H9 (cell line): ENCODE measurements at regions not wholly inside any gene's neighbourhood (a gene's known extent, or its start where the extent isn't known, plus 50 kb on each side); places are given as distances from the start of the nearest gene placed in this dataset.

Experiments used
- DNase-seq: peaks from one replicate; pipeline ENCODE4 v3.0.0-alpha.2; 2017
- H2AFZ ChIP-seq: one replicate; pipeline ENCODE4 v1.6.1; 2013; ENCODE audit warnings: mild to moderate bottlenecking, low read length, control low read depth, moderate library complexity
- H2AK5ac ChIP-seq: 2 replicates; pipeline ENCODE4 v1.6.1; 2013; ENCODE audit warnings: low read length, control low read depth, mixed read lengths; ENCODE audit not compliant: insufficient read length
- H2BK120ac ChIP-seq: one replicate; pipeline ENCODE4 v1.6.1; 2013; ENCODE audit warnings: low read depth, mild to moderate bottlenecking, low read length, control low read depth, inconsistent platforms; ENCODE audit not compliant: poor library complexity, severe bottlenecking
- H2BK12ac ChIP-seq: 2 replicates; pipeline ENCODE4 v1.6.1; 2013; ENCODE audit warnings: low read length, control low read depth, mixed read lengths, low read depth; ENCODE audit not compliant: insufficient read length
- H2BK15ac ChIP-seq: 2 replicates; pipeline ENCODE4 v1.6.1; 2013; ENCODE audit warnings: low read depth, low read length, control low read depth
- H2BK20ac ChIP-seq: one replicate; pipeline ENCODE4 v1.6.1; 2013; ENCODE audit warnings: low read depth, mild to moderate bottlenecking, low read length, control low read depth, inconsistent platforms; ENCODE audit not compliant: poor library complexity, severe bottlenecking
- H2BK5ac ChIP-seq: 2 replicates; pipeline ENCODE4 v1.6.1; 2013; ENCODE audit warnings: low read length, control low read depth, mixed read lengths; ENCODE audit not compliant: insufficient read length
- H3K14ac ChIP-seq: 2 replicates; pipeline ENCODE4 v1.6.1; 2013; ENCODE audit warnings: low read length, control low read depth; ENCODE audit not compliant: insufficient read depth
- H3K18ac ChIP-seq: 2 replicates; pipeline ENCODE4 v1.6.1; 2013; ENCODE audit warnings: low read depth, mild to moderate bottlenecking, mixed read lengths, low read length, control low read depth; ENCODE audit not compliant: insufficient read length
- H3K23ac ChIP-seq: 2 replicates; pipeline ENCODE4 v1.6.1; 2013; ENCODE audit warnings: low read length, control low read depth, mixed read lengths, low read depth; ENCODE audit not compliant: insufficient read length
- H3K23me2 ChIP-seq: 2 replicates; pipeline ENCODE4 v1.6.1; 2013; ENCODE audit warnings: low read depth, mild to moderate bottlenecking, mixed read lengths, low read length, control low read depth; ENCODE audit not compliant: insufficient read length, poor library complexity, severe bottlenecking
- H3K27ac ChIP-seq: 2 replicates; pipeline ENCODE4 v1.5.1; 2013; ENCODE audit warnings: low read length, control low read depth, mixed read lengths, low read depth; ENCODE audit not compliant: insufficient read length
- H3K27me3 ChIP-seq: 2 replicates; pipeline ENCODE4 v1.6.1; 2013; ENCODE audit warnings: low read length, control low read depth, inconsistent platforms; ENCODE audit not compliant: insufficient read depth
- H3K4ac ChIP-seq: 2 replicates; pipeline ENCODE4 v1.6.1; 2013; ENCODE audit warnings: low read depth, mild to moderate bottlenecking, control low read depth, inconsistent platforms, low read length, moderate library complexity
- H3K4me1 ChIP-seq: 2 replicates; pipeline ENCODE4 v1.6.1; 2013; ENCODE audit warnings: low read length, control low read depth, inconsistent platforms; ENCODE audit not compliant: insufficient read depth
- H3K4me2 ChIP-seq: 2 replicates; pipeline ENCODE4 v1.6.1; 2013; ENCODE audit warnings: low read length, control low read depth, mixed read lengths; ENCODE audit not compliant: insufficient read length, insufficient read depth
- H3K56ac ChIP-seq: 2 replicates; pipeline ENCODE4 v1.6.1; 2013; ENCODE audit warnings: low read depth, mild to moderate bottlenecking, mixed read lengths, low read length, control low read depth; ENCODE audit not compliant: insufficient read length
- H3K79me1 ChIP-seq: 2 replicates; pipeline ENCODE4 v1.6.1; 2013; ENCODE audit warnings: low read depth, mild to moderate bottlenecking, moderate library complexity, low read length, control low read depth, inconsistent platforms; ENCODE audit not compliant: insufficient read depth, poor library complexity, severe bottlenecking
- H3K79me2 ChIP-seq: 2 replicates; pipeline ENCODE4 v1.6.1; 2013; ENCODE audit warnings: low read length, control low read depth, inconsistent platforms; ENCODE audit not compliant: insufficient read depth
- H3K9ac ChIP-seq: 2 replicates; pipeline ENCODE4 v1.6.1; 2013; ENCODE audit warnings: low read length, control low read depth, mixed read lengths; ENCODE audit not compliant: insufficient read length; ENCODE audit errors: extremely low read depth
- H3K9me3 ChIP-seq: one replicate; pipeline ENCODE4 v1.6.1; 2013; ENCODE audit warnings: low read depth, low read length, inconsistent platforms; ENCODE audit not compliant: control insufficient read depth
- H3T11ph ChIP-seq: one replicate; pipeline ENCODE4 v1.6.1; 2013; ENCODE audit warnings: mild to moderate bottlenecking, low read length, control low read depth, inconsistent platforms
- H4K20me1 ChIP-seq: one replicate; pipeline ENCODE4 v1.6.1; 2013; ENCODE audit not compliant: control insufficient read depth, insufficient read length, insufficient read depth
- H4K5ac ChIP-seq: 2 replicates; pipeline ENCODE4 v1.6.1; 2013; ENCODE audit warnings: low read depth, mild to moderate bottlenecking, mixed read lengths, low read length, control low read depth; ENCODE audit not compliant: insufficient read length
- H4K8ac ChIP-seq: replicated peaks from 2 replicates; pipeline ENCODE4 v1.6.1; 2013; ENCODE audit warnings: low read length, control low read depth, mixed read lengths, low read depth; ENCODE audit not compliant: insufficient read length
- H4K91ac ChIP-seq: 2 replicates; pipeline ENCODE4 v1.6.1; 2013; ENCODE audit warnings: low read depth, mild to moderate bottlenecking, moderate library complexity, mixed read lengths, low read length, control low read depth; ENCODE audit not compliant: insufficient read length
- H3K27ac Mint-ChIP-seq, 3 experiments: 2 replicates in 2 of 3; 3 replicates in 1 of 3; pipeline ENCODE4 v1.8.0; 2020 to 2021; ENCODE audit warnings: mixed read lengths in 3 of 3, mild to moderate bottlenecking in 1 of 3, moderate library complexity in 1 of 3
- H3K27me3 Mint-ChIP-seq: 2 replicates; pipeline ENCODE4 v1.8.0; 2021; ENCODE audit warnings: low read depth, mild to moderate bottlenecking, moderate library complexity, mixed read lengths
- H3K36me3 Mint-ChIP-seq, 3 experiments: 2 replicates in 2 of 3; 3 replicates in 1 of 3; pipeline ENCODE4 v1.8.0; 2020 to 2021; ENCODE audit warnings: low read depth in 3 of 3, mixed read lengths in 3 of 3; ENCODE audit not compliant: insufficient read depth in 1 of 3
- H3K4me1 Mint-ChIP-seq, 2 experiments: 2 replicates each; pipeline ENCODE4 v1.8.0; 2020; ENCODE audit warnings: mixed read lengths in 2 of 2
- H3K4me3 Mint-ChIP-seq, 2 experiments: 2 replicates in 1 of 2; 3 replicates in 1 of 2; pipeline ENCODE4 v1.8.0; 2020 to 2021; ENCODE audit warnings: mild to moderate bottlenecking in 2 of 2, mixed read lengths in 2 of 2, moderate library complexity in 1 of 2
- H3K9me3 Mint-ChIP-seq, 2 experiments: 2 replicates in 1 of 2; 3 replicates in 1 of 2; pipeline ENCODE4 v1.8.0; 2020; ENCODE audit warnings: mild to moderate bottlenecking in 2 of 2, mixed read lengths in 2 of 2, moderate library complexity in 1 of 2
- WGBS: extraction: QIAGEN DNeasy Blood & Tissue Kit; methylation state at CpG from one replicate; pipeline ENCODE4 v1.1.7; 2013; ENCODE audit warnings: missing lambda C conversion rate, low lambda C conversion rate, mixed read lengths; ENCODE audit not compliant: insufficient read length; ENCODE audit errors: extremely low coverage; 5-methylcytosine and 5-hydroxymethylcytosine counted together
- TF ChIP-seq, protein P1 (sequence below): fragments of 200-600 bp; sonication (generic); conservative IDR thresholded peaks from 3 replicates; pipeline ENCODE4 v1.8.0; 2021; ENCODE audit warnings: antibody characterized with exemption, mild to moderate bottlenecking

DNA sequence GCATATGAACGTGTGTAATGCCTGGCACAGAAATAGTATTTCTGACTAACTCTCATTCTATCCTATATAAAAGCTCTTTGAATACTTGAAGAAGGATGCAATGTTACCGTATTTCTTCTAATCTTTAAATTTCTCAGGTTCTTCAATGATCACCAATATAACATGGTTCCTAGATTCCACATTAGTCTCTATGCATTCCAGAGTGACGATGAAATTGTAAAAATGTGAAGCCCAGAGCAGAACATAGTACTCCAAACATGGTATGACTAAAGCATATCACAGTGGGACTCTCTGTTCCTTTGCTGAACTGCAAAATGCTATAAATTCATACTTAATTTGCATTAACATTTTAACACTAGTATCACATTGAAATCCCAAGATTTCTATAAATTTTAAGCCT is 877.6 kb upstream of the CHORDC1 start:
- Mint-ChIP-seq H3K4me1 (no peaks in the 10 kb centered on the region), H3K36me3 (no peaks in the 10 kb centered on the region), H3K27ac (no peak overlapping the region), H3K4me3 (no peak overlapping the region), H3K27me3 (no peaks in the 10 kb centered on the region), H3K9me3 (no peaks in the 10 kb centered on the region)
- TF ChIP-seq, protein P1, sequence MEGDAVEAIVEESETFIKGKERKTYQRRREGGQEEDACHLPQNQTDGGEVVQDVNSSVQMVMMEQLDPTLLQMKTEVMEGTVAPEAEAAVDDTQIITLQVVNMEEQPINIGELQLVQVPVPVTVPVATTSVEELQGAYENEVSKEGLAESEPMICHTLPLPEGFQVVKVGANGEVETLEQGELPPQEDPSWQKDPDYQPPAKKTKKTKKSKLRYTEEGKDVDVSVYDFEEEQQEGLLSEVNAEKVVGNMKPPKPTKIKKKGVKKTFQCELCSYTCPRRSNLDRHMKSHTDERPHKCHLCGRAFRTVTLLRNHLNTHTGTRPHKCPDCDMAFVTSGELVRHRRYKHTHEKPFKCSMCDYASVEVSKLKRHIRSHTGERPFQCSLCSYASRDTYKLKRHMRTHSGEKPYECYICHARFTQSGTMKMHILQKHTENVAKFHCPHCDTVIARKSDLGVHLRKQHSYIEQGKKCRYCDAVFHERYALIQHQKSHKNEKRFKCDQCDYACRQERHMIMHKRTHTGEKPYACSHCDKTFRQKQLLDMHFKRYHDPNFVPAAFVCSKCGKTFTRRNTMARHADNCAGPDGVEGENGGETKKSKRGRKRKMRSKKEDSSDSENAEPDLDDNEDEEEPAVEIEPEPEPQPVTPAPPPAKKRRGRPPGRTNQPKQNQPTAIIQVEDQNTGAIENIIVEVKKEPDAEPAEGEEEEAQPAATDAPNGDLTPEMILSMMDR, result no peak
- Histone ChIP-seq H3K79me1 (no peaks in the 10 kb centered on the region), H3K4me2 (no peak overlapping the region), H4K91ac (no peak overlapping the region), H3T11ph (no peak overlapping the region), H3K23ac (no peak overlapping the region), H3K23me2 (no peaks in the 10 kb centered on the region), H2AK5ac (no peak overlapping the region), H3K27me3 (no peaks in the 10 kb centered on the region), H3K4me1 (no peaks in the 10 kb centered on the region), H2BK12ac (no peak overlapping the region), H4K5ac (no peak overlapping the region), H3K79me2 (no peaks in the 10 kb centered on the region), H2BK5ac (no peak overlapping the region), H2BK20ac (no peak overlapping the region), H2BK120ac (no peak overlapping the region), H3K56ac (no peak overlapping the region), H3K9me3 (no peaks in the 10 kb centered on the region), H3K9ac (no peak overlapping the region), H3K4ac (no peak overlapping the region), H3K27ac (no peak overlapping the region), H2BK15ac (no peak overlapping the region), H4K20me1 (no peaks in the 10 kb centered on the region), H3K14ac (no peak overlapping the region), H2AFZ (no peak overlapping the region), H3K18ac (no peak overlapping the region), H4K8ac (no peak overlapping the region)
- DNase-seq, result no peak
- WGBS, result no CpG with 5 or more reads among the region's 3 CpGs
